Lower leg skin (tissue), 3 donors: ENCODE measurements at regions not wholly inside any gene's neighbourhood (a gene's known extent, or its start where the extent isn't known, plus 50 kb on each side); places are given as distances from the start of the nearest gene placed in this dataset.

Experiments used
- POLR2A ChIP-seq, 2 donors: fragments of 450-650 bp; IDR thresholded peaks; one replicate each; pipeline ENCODE4 v1.6.1; 2016 to 2017; ENCODE audit warnings: antibody characterized with exemption in 2 of 2, mild to moderate bottlenecking in 1 of 2, moderate library complexity in 1 of 2
- TF ChIP-seq, protein P1 (sequence below), 3 donors: fragments of 450-650 bp; IDR thresholded peaks; one replicate each; pipeline ENCODE4 v1.5.1; 2016; ENCODE audit warnings: antibody characterized with exemption in 3 of 3, mild to moderate bottlenecking in 3 of 3, moderate library complexity in 2 of 3

DNA sequence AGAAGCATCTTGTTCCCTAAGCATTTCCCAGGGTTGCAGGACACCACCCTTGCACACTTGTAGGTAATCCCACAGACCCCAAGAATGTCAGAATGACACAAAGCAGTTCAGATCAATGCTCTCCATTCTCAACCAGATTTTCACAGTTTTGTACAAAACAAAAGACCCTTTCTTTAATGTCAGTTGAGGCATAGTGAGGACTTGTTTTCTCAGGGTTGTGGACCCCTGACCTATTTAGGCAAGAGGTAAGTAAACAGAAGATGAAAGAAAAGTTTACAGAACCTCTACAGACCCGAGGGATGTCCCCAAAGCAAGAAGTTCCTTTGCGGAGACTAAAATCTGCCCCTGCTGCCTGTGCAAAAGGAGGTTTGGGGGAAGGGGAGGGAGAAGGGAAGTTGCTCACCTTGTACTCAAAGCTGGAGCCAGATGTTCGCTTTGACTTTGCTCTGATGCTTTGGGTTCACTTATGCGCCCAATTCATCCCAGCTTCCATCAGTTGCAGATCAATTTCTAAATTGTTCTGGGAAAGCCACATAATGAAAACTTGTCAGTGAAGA, 635.4 kb downstream of the EPHA4 start:
- TF ChIP-seq, protein P1, sequence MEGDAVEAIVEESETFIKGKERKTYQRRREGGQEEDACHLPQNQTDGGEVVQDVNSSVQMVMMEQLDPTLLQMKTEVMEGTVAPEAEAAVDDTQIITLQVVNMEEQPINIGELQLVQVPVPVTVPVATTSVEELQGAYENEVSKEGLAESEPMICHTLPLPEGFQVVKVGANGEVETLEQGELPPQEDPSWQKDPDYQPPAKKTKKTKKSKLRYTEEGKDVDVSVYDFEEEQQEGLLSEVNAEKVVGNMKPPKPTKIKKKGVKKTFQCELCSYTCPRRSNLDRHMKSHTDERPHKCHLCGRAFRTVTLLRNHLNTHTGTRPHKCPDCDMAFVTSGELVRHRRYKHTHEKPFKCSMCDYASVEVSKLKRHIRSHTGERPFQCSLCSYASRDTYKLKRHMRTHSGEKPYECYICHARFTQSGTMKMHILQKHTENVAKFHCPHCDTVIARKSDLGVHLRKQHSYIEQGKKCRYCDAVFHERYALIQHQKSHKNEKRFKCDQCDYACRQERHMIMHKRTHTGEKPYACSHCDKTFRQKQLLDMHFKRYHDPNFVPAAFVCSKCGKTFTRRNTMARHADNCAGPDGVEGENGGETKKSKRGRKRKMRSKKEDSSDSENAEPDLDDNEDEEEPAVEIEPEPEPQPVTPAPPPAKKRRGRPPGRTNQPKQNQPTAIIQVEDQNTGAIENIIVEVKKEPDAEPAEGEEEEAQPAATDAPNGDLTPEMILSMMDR (IDR thresholded peaks at IDR 0.05) = no peak
- TF ChIP-seq POLR2A (IDR thresholded peaks at IDR 0.05) = no peak
